Tibial nerve (tissue), 4 donors: ENCODE measurements at regions not wholly inside any gene's neighbourhood (a gene's known extent, or its start where the extent isn't known, plus 50 kb on each side); places are given as distances from the start of the nearest gene placed in this dataset.

Source experiments
- DNase-seq, 2 donors: peaks; one replicate each; pipeline ENCODE4 v3.0.0-alpha.2; 2019; ENCODE audit warnings: low spot score in 2 of 2
- H3K27ac ChIP-seq, 4 donors: fragments of 200-600 bp; sonication (generic) in 3 of 4; one replicate each; pipeline ENCODE4 v1.5.1; 2017 to 2019; ENCODE audit warnings: mild to moderate bottlenecking in 1 of 4
- H3K27me3 ChIP-seq, 2 donors: fragments of 200-600 bp; sonication (generic) in 1 of 2; one replicate each; pipeline versions ENCODE4 v1.5.1 to v1.6.0; 2017 to 2019
- H3K36me3 ChIP-seq, 3 donors: fragments of 200-600 bp; sonication (generic); one replicate each; pipeline ENCODE4 v1.5.1; 2018 to 2019
- H3K4me1 ChIP-seq, 4 donors: fragments of 200-600 bp; sonication (generic) in 3 of 4; one replicate each; pipeline ENCODE4 v1.5.1; 2017 to 2019
- H3K4me3 ChIP-seq, 4 donors: fragments of 200-600 bp; sonication (generic) in 3 of 4; one replicate each; pipeline ENCODE4 v1.5.1; 2017 to 2019; ENCODE audit warnings: mild to moderate bottlenecking in 1 of 4, moderate library complexity in 1 of 4
- H3K9me3 ChIP-seq, 4 donors: fragments of 200-600 bp; sonication (generic) in 3 of 4; one replicate each; pipeline ENCODE4 v1.5.1; 2017 to 2019
- CTCF ChIP-seq, 5 experiments: fragments of 200-600 bp in 3 of 5; fragments of 450-650 bp in 2 of 5; sonication (generic) in 3 of 5; IDR thresholded peaks; one replicate each; pipeline ENCODE4 v1.5.1; 2016 to 2019; ENCODE audit warnings: antibody characterized with exemption in 5 of 5, mild to moderate bottlenecking in 3 of 5, moderate library complexity in 2 of 5
- EP300 ChIP-seq, 2 donors: sonication (generic); formaldehyde crosslinking; IDR thresholded peaks; one replicate each; pipeline ENCODE4 v1.6.1; 2017; ENCODE audit warnings: antibody characterized with exemption in 2 of 2, mild to moderate bottlenecking in 1 of 2
- POLR2A ChIP-seq, 2 donors: fragments of 450-650 bp; IDR thresholded peaks; one replicate each; pipeline ENCODE4 v1.6.1; 2017; ENCODE audit warnings: antibody characterized with exemption in 2 of 2, mild to moderate bottlenecking in 2 of 2, moderate library complexity in 2 of 2
- WGBS, 2 donors: methylation state at CpG; one replicate each; pipeline ENCODE4 v1.1.5; 2018; 5-methylcytosine and 5-hydroxymethylcytosine counted together

GRCh38 chr6:8749465-8749864 is 314.1 kb upstream of the SLC35B3 start:
- H3K4me1 ChIP-seq, result no peaks in the 10 kb centered on the region
- DNase-seq, result no peak
- no peak overlapping the region for H3K27ac ChIP-seq
- no peak for TF ChIP-seq POLR2A (IDR thresholded peaks at IDR 0.05)
- no peak for TF ChIP-seq CTCF (IDR thresholded peaks at IDR 0.05)
- TF ChIP-seq EP300 (IDR thresholded peaks at IDR 0.05), result no peak
- no peaks in the 10 kb centered on the region for H3K27me3 ChIP-seq
- 41 to 56% methylated on average over 1 of the region's 1 CpG for WGBS, 2 donors
- no peaks in the 10 kb centered on the region for H3K9me3 ChIP-seq
- no peaks in the 10 kb centered on the region for H3K36me3 ChIP-seq
- H3K4me3 ChIP-seq, result no peak overlapping the region

GRCh38 chr6:8743170-8743745 is 307.9 kb upstream of the SLC35B3 start:
- no peak for DNase-seq
- whole genome bisulfite sequencing, 2 donors, result 40 to 45% methylated on average over 5 of the region's 5 CpGs
- H3K27ac ChIP-seq, result no peak overlapping the region
- no peak for TF ChIP-seq POLR2A (IDR thresholded peaks at IDR 0.05)
- no peak for TF ChIP-seq EP300 (IDR thresholded peaks at IDR 0.05)
- no peak for TF ChIP-seq CTCF (IDR thresholded peaks at IDR 0.05)
- H3K4me1 ChIP-seq, result no peaks in the 10 kb centered on the region
- H3K27me3 ChIP-seq, result no peaks in the 10 kb centered on the region
- H3K9me3 ChIP-seq, result peaks cover 0 to 10% (median 0%) of the 10 kb centered on the region in 4 donors
- H3K4me3 ChIP-seq, result peak overlapping the region in 2 of 4 donors; percentile 21 to 30
- no peaks in the 10 kb centered on the region for H3K36me3 ChIP-seq

GRCh38 chr6:8739454-8739853 is 304.1 kb upstream of the SLC35B3 start:
- H3K4me3 ChIP-seq, result no peak overlapping the region
- DNase-seq, result no peak
- no peaks in the 10 kb centered on the region for H3K27me3 ChIP-seq
- H3K4me1 ChIP-seq, result no peaks in the 10 kb centered on the region
- TF ChIP-seq EP300 (IDR thresholded peaks at IDR 0.05), result no peak
- no peak for TF ChIP-seq CTCF (IDR thresholded peaks at IDR 0.05)
- TF ChIP-seq POLR2A (IDR thresholded peaks at IDR 0.05), result no peak
- peaks cover 0 to 10% (median 0%) of the 10 kb centered on the region in 4 donors for H3K9me3 ChIP-seq
- H3K27ac ChIP-seq, result no peak overlapping the region
- WGBS, 2 donors, result 91 to 94% methylated on average over 2 of the region's 2 CpGs
- no peaks in the 10 kb centered on the region for H3K36me3 ChIP-seq

GRCh38 chr6:8738951-8739350 is 303.6 kb upstream of the SLC35B3 start:
- DNase-seq, result no peak
- H3K4me3 ChIP-seq, result no peak overlapping the region
- 85 to 86% methylated on average over 2 of the region's 2 CpGs for WGBS, 2 donors
- no peaks in the 10 kb centered on the region for H3K4me1 ChIP-seq
- no peaks in the 10 kb centered on the region for H3K27me3 ChIP-seq
- H3K27ac ChIP-seq, result no peak overlapping the region
- TF ChIP-seq POLR2A (IDR thresholded peaks at IDR 0.05) (no peak), CTCF (IDR thresholded peaks at IDR 0.05) (no peak), EP300 (IDR thresholded peaks at IDR 0.05) (no peak)
- no peaks in the 10 kb centered on the region for H3K36me3 ChIP-seq
- H3K9me3 ChIP-seq, result peaks cover 0 to 10% (median 0%) of the 10 kb centered on the region in 4 donors

GRCh38 chr6:8736156-8736895 is 301.0 kb upstream of the SLC35B3 start:
- DNase-seq, result no peak
- Histone ChIP-seq H3K9me3 (peaks cover 0 to 8% (median 0%) of the 10 kb centered on the region in 4 donors), H3K36me3 (no peaks in the 10 kb centered on the region), H3K4me1 (no peaks in the 10 kb centered on the region), H3K27me3 (no peaks in the 10 kb centered on the region), H3K4me3 (no peak overlapping the region), H3K27ac (no peak overlapping the region)
- TF ChIP-seq EP300 (IDR thresholded peaks at IDR 0.05), result no peak
- TF ChIP-seq POLR2A (IDR thresholded peaks at IDR 0.05), result no peak
- no peak for TF ChIP-seq CTCF (IDR thresholded peaks at IDR 0.05)
- 55 to 73% methylated on average over 7 of the region's 7 CpGs for WGBS, 2 donors
